ACHN (cell line): ENCODE measurements at regions not wholly inside any gene's neighbourhood (a gene's known extent, or its start where the extent isn't known, plus 50 kb on each side); places are given as distances from the start of the nearest gene placed in this dataset.
"Not testable (repeated sequence)": the region's sequence is repeated elsewhere in the genome, so short reads cannot be mapped to it uniquely, and the experiment has no call there.

Experiments
- DNase-seq: peaks from one replicate; pipeline ENCODE4 v3.0.0-alpha.2; 2015
- in situ Hi-C: cut with HindIII; loops from 2 replicates; pipeline ENCODE4 v1.10.0; 2017; ENCODE audit warnings: low sequenced_read_pairs, low pct_ligation_motif_present, low pct_unique_long_range_greater_than_20kb

GRCh38 chr6:137680705-137681346, 186.2 kb upstream of the TNFAIP3 start:
- no peak for DNase-seq
- in situ Hi-C loops, result no loop called here

GRCh38 chr6:137681445-137682009, 185.5 kb upstream of the TNFAIP3 start:
- in situ Hi-C loops, result no loop called here
- DNase-seq, result no peak

DNA sequence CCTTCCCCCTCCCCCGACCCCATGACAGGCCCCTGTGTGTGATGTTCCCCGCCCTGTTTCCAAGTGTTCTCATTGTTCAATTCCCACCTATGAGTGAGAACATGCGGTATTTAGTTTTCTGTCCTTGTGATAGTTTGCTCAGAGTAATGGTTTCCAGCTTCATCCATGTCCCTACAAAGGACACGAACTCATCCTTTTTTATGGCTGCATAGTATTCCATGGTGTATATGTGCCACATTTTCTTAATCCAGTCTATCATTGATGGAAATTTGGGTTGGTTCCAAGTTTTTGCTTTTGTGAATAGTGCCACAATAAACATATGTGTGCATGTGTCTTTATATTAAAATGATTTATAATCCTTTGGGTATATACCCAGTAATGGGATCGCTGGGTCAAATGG, 184.4 kb upstream of the TNFAIP3 start:
- in situ Hi-C loops, result not testable (repeated sequence)

DNA sequence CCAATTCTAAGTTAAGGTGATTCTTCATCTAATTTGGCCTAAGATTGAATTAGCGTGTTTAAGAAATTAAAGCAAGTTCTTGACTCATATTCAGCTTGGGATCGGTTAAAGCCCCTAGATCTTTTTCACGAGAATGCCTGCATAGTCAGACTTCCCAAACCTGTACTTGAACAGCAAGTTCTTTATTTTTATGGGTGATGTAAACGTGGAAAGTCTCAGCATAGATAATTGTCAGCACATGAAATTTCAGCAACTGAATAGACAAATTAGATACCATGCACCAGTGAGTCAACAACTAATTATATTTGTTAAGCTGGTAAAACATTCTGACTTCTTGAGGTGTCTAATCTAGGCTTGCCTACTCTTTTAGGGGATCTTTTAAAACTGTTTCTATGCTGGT, 183.1 kb upstream of the TNFAIP3 start:
- in situ Hi-C loops, result no loop called here
- no peak for DNase-seq

More for the DNA sequence above, 184.4 kb upstream of the TNFAIP3 start:
- not testable (repeated sequence) for DNase-seq

DNA sequence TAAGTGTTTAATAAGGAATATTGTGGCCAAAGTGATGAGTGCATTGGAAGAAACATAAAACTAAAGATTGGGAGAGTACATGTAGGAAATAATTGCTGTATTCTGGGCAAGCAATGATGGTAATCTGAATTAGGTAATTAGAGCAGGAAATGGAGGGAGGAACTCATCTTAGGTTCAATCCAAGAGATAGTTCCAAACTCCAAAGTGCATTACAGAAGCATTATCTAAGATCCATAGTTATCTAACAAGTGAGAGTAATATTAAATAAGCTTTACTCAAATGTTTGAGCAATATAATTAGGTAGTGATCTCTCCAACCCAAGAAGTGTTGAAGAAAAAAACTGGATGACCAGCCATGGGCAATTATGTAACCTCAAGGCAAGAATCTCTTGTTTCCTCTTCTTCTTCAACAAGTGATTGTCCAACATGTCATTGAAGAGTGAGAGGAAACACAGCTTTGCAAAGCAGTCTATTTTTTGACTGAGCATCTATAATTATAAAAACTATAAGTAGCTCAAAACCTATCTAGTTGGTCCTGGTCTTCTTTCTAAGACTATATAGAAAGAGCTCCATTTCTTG, 181.2 kb upstream of the TNFAIP3 start:
- in situ Hi-C loops, result no loop called here
- no peak for DNase-seq

GRCh38 chr6:137687818-137688217, 179.2 kb upstream of the TNFAIP3 start:
- in situ Hi-C loops, result no loop called here
- DNase-seq, result no peak

- no peak for DNase-seq
- in situ Hi-C loops, result no loop called here
Observed at GRCh38 chr6:137688230-137688971, 178.7 kb upstream of the TNFAIP3 start.

DNA sequence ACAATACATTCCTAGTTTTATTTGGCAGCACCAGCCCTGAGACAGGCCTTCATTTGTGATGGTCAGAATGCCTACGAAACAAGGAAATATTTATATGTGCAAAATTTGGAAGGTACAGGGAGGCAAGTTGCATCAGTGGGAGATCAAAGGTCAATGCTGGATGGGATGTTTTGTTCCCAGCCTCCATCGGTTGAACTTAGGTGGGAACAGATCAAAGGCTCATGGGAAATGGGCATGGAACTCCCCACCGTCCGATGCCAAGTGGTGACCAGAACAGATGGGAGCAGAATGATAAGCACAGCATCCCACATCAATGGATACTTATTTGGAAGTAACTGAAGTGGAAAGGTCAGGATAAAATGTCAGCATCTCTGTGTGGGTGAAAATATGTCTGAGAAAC, 177.7 kb upstream of the TNFAIP3 start:
- no peak for DNase-seq
- in situ Hi-C loops, result no loop called here

GRCh38 chr6:137690034-137690433, 177.0 kb upstream of the TNFAIP3 start:
- in situ Hi-C loops, result no loop called here
- no peak for DNase-seq

GRCh38 chr6:137690721-137691120, 176.3 kb upstream of the TNFAIP3 start:
- DNase-seq, result no peak
- in situ Hi-C loops, result no loop called here

GRCh38 chr6:137692308-137692707, 174.8 kb upstream of the TNFAIP3 start:
- in situ Hi-C loops, result no loop called here

GRCh38 chr6:137692806-137693205, 174.3 kb upstream of the TNFAIP3 start:
- DNase-seq, result peak; percentile 73
- in situ Hi-C loops, result no loop called here

More at GRCh38 chr6:137692308-137692707, 174.8 kb upstream of the TNFAIP3 start:
- no peak for DNase-seq

DNA sequence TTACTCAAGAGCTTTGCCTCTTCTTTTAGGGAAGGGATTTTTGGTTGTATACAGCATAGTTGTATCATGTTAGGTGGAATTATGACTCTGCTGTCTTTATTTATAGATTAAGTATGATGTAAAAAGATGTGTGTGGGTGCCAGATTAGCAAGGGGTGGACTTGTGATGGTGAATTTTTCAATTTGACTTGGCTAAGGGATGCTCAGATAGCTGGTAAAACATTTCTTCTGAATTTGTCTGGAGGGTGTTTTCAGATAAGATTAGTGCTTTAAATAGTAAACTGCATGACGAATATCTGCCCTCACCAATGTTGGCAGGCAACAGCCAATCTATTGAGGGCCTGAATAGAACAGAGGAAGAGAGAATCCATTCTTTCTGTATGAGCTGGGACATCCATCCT, 173.3 kb upstream of the TNFAIP3 start:
- DNase-seq, result no peak
- in situ Hi-C loops, result no loop called here

DNA sequence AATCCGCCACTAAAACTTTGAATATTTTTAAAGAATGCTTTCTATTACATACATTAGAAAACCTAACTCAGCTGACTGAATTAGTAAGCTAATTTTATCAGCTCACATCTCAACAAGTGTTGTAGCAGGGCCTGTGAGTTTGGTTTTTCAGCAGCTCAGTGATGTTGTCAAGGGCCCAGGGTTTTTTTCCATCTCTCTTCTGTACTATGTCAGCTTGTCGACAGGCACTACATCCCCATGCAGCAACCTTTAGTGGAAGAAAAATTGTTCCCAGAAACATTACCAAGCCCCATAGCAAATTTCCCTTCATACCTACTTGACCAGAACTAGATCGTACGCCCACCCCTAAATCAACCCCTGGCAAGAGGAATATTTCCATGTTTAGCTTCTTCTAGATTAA, 170.3 kb upstream of the TNFAIP3 start:
- in situ Hi-C loops, result no loop called here
- no peak for DNase-seq

DNA sequence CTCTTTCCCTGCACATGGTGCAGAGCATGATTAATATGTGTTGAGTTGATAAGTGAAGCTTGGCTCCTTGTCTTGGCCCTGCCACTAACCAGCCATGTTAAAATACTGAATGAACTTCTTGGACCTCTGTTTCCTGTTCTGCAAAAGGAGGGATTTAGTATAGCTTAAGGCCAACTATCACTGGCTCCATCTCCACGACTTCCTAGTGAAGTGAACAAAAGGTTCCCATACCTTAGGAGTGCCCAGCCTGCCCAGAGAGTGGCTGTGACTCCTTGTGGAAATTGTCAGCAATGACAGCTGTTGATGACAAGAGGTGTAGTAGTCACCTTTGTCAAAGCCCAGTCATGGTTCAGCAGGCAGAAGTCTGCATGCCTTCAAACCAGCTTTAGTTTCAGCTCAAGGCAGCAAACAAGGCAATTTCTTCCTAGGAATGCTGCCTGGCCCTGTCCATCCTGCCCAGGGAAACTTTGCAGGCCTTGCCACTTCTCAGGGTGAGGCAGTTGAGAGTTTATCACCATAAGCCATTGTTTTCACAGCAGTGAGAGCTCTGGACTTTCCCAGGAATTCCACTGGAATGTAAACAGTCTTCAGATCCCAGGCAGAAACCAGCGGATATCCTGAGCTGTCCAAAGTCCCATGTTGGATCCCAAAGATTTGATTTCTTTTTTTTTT, 169.7 kb upstream of the TNFAIP3 start:
- peak; percentile 66 for DNase-seq
- in situ Hi-C loops, result no loop called here

DNA sequence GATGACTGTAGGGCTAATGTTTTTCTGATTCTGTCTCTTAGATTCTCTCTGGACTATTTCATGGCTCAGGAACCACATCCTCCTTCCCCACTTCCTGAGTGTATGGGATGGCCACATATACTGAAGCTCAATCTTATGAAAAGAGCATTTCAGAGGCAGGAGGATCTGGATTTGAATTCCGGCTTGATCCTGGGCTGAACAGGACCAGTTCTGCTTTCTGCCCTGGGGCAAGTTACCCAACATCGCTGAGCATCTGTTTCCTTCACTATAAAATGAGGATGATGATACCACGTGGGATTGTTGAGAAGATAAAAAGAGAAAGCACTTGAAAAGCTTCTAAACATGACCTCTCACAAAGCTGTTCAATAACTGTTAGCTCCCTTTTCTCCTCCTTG, 168.4 kb upstream of the TNFAIP3 start:
- in situ Hi-C loops, result no loop called here
- DNase-seq, result no peak

DNA sequence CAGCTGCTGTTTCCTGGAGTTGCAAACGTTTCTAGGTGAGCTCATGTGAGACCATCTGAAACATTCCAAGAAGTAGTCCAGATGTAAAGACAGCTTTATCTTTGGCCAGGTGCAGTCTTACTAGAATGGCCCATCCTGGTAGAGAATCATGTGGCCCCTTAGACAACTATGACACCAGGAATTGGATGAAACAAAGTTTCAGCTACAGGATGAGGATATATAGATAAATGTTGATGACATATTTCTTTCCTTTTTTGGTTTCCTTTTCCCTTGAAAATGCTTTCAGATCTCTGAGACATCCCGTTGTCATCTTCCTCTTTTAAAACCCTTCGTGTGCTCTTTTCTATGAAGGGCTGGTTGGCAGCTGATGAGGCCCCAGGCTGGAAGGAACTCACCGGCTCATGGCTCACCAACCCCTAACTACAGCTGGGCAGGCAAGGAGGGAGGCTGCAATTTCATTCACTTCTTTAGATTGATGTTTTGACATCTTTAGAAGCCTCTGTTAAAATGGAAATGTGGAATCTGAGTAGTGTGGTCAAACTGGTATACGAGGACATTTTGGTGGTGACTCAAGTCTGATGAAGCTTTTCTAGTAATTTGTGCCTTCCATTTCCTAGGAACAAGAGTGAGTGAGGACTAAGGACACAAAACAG, 167.9 kb upstream of the TNFAIP3 start:
- no peak for DNase-seq
- in situ Hi-C loops, result no loop called here

DNA sequence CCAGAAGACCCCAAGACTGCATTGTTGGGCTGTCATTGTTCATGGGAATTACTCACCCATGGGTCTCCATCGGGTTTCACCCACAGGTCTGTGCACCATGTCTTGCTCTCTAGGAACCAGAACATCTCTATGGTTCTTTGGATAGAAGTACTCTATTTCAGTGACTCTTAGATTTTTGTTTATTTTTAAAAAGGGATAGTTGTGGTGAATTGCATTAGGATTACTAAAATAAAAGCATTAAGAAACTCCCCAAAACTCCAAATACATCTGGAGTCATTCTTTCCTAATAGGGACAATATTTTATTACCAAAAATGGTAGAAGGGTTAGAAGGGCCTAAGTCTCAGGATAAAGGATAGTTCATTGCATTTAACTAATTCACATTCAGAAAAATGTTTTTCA, 166.9 kb upstream of the TNFAIP3 start:
- DNase-seq, result no peak
- in situ Hi-C loops, result no loop called here
